Stomach (tissue), 8 donors: ENCODE measurements at regions not wholly inside any gene's neighbourhood (a gene's known extent, or its start where the extent isn't known, plus 50 kb on each side); places are given as distances from the start of the nearest gene placed in this dataset.

ENCODE experiments used
- DNase-seq, 2 donors: peaks; one replicate each; pipeline versions ENCODE4 v3.0.0 to v3.0.0-alpha.2; 2013 to 2019
- H3K27ac ChIP-seq, 5 donors: fragments of 200-600 bp in 4 of 5; sonication (generic) in 4 of 5; one replicate each; pipeline ENCODE4 v1.5.1; 2013 to 2019; ENCODE audit warnings: mild to moderate bottlenecking in 1 of 5, moderate library complexity in 1 of 5
- H3K27me3 ChIP-seq, 3 donors: fragments of 200-600 bp; sonication (generic); one replicate each; pipeline ENCODE4 v1.5.1; 2017 to 2019; ENCODE audit warnings: mixed run types in 1 of 3
- H3K36me3 ChIP-seq, 4 donors: fragments of 200-600 bp; sonication (generic); 1 replicate in 3 of 4; 2 replicates in 1 of 4; pipeline ENCODE4 v1.5.1; 2016 to 2019
- H3K4me1 ChIP-seq, 4 donors: fragments of 200-600 bp; sonication (generic); one replicate each; pipeline ENCODE4 v1.5.1; 2016 to 2019
- H3K4me3 ChIP-seq, 4 donors: fragments of 200-600 bp; sonication (generic) in 3 of 4; one replicate each; pipeline ENCODE4 v1.5.1; 2016 to 2019; ENCODE audit warnings: mild to moderate bottlenecking in 1 of 4
- H3K9me3 ChIP-seq, 4 donors: fragments of 200-600 bp; sonication (generic); one replicate each; pipeline ENCODE4 v1.5.1; 2016 to 2019
- EP300 ChIP-seq: sonication (generic); formaldehyde crosslinking; IDR thresholded peaks from one replicate; pipeline ENCODE4 v1.6.1; 2017; ENCODE audit warnings: antibody characterized with exemption
- POLR2A ChIP-seq, 4 donors: fragments of 450-650 bp; IDR thresholded peaks; one replicate each; pipeline ENCODE4 v1.6.1; 2016; ENCODE audit warnings: antibody characterized with exemption in 4 of 4, control low read depth in 2 of 4, mild to moderate bottlenecking in 1 of 4, moderate library complexity in 1 of 4
- POLR2AphosphoS5 ChIP-seq, 3 donors: sonication (generic); formaldehyde crosslinking; IDR thresholded peaks; one replicate each; pipeline ENCODE4 v1.6.1; 2016; ENCODE audit warnings: antibody characterized with exemption in 3 of 3
- WGBS, 5 donors: extraction: QIAGEN DNeasy Blood & Tissue Kit in 3 of 5; methylation state at CpG; one replicate each; pipeline versions ENCODE4 v1.1.5 to v1.1.7; 2013 to 2018; 5-methylcytosine and 5-hydroxymethylcytosine counted together
- intact Hi-C: fragments of 100-400 bp; cut with DNase I; formaldehyde crosslinking; loops from one replicate; pipeline ENCODE4 v1.15.1; 2023; ENCODE audit warnings: low total_unique reads
- TF ChIP-seq, protein P1 (sequence below), 7 experiments: fragments of 450-650 bp in 4 of 7; fragments of 200-600 bp in 3 of 7; sonication (generic) in 3 of 7; IDR thresholded peaks; one replicate each; pipeline ENCODE4 v1.5.1; 2016 to 2019; ENCODE audit warnings: antibody characterized with exemption in 7 of 7, control low read depth in 2 of 7, mild to moderate bottlenecking in 1 of 7
- donor health status: healthy with polysubstance abuse.
- donor health status: Bipolar disorder and iron deficiency.
- donor health status: healthy.

DNA sequence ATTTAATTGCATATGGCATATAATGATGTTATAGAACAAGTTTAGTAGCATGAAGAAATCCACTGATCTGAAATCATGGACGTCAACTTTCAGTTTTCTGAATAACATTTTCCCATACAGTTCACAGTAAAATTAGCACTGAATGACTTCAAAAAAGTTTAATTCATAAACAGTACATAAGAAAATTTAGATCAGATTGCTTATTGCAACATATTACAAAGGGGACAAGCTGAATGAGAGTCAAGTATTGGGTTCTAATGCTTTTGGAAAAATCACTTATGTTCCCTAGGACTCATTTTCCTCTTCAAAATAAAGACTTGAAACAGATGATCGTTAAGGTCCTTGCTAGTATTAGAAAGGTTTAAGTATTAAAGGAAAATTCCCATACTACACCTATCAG, 898.3 kb upstream of the INTU start:
- H3K9me3 ChIP-seq: no peaks in the 10 kb centered on the region
- H3K36me3 ChIP-seq: no peaks in the 10 kb centered on the region
- no peak for DNase-seq
- TF ChIP-seq POLR2AphosphoS5 (IDR thresholded peaks at IDR 0.05) (no peak), POLR2A (IDR thresholded peaks at IDR 0.05) (no peak), EP300 (no peak)
- TF ChIP-seq, protein P1, sequence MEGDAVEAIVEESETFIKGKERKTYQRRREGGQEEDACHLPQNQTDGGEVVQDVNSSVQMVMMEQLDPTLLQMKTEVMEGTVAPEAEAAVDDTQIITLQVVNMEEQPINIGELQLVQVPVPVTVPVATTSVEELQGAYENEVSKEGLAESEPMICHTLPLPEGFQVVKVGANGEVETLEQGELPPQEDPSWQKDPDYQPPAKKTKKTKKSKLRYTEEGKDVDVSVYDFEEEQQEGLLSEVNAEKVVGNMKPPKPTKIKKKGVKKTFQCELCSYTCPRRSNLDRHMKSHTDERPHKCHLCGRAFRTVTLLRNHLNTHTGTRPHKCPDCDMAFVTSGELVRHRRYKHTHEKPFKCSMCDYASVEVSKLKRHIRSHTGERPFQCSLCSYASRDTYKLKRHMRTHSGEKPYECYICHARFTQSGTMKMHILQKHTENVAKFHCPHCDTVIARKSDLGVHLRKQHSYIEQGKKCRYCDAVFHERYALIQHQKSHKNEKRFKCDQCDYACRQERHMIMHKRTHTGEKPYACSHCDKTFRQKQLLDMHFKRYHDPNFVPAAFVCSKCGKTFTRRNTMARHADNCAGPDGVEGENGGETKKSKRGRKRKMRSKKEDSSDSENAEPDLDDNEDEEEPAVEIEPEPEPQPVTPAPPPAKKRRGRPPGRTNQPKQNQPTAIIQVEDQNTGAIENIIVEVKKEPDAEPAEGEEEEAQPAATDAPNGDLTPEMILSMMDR (IDR thresholded peaks at IDR 0.05): no peak
- H3K27me3 ChIP-seq: no peaks in the 10 kb centered on the region
- no peak overlapping the region for H3K4me3 ChIP-seq
- 32 to 78% (median 60%) methylated on average over 2 of the region's 2 CpGs for WGBS, 5 donors
- intact Hi-C loops: no loop called here
- H3K4me1 ChIP-seq: no peaks in the 10 kb centered on the region
- no peak overlapping the region for H3K27ac ChIP-seq

DNA sequence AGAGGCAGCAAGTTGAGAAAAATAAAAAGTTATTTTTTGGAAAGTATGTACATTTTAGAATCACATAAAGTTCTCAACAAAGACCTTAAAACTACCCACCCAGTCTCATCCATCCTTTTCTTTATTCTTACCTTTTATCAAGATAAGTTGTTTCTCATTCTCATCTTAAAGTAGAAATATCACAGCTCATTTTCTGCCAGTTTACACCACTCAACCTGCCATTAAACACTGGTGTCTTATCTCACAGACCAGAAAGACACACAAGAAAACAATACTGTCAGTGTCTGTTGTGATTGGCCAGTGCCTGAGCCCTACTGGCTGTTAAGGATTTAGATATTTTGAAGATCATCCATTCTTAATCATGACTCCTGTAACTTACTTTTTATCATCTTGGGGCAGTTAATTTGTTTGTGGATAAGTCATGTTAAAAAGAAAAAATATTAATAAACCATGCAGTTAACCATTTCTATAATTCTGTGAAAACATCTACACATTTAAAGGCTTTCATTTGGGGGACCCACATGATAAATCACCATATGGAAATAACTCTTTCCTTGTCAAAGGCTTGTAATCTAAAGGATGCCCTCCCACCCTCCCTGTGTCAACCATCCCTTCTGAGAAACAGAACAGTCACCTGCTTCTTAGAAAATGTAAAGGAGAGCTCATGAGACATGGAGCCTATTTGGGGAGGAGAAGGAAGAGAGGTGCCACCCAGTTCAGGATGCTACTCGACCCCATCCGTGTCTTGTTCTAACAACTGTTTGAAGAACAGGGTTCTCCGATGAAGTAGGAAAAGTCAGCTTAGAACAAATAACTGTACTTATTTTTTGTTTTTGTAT, 897.2 kb upstream of the INTU start:
- TF ChIP-seq EP300 (no peak), POLR2A (IDR thresholded peaks at IDR 0.05) (no peak), POLR2AphosphoS5 (IDR thresholded peaks at IDR 0.05) (no peak)
- TF ChIP-seq, protein P1 (IDR thresholded peaks at IDR 0.05): no peak
- WGBS, 5 donors: 84 to 86% (median 85%) methylated on average over 3 of the region's 3 CpGs

DNA sequence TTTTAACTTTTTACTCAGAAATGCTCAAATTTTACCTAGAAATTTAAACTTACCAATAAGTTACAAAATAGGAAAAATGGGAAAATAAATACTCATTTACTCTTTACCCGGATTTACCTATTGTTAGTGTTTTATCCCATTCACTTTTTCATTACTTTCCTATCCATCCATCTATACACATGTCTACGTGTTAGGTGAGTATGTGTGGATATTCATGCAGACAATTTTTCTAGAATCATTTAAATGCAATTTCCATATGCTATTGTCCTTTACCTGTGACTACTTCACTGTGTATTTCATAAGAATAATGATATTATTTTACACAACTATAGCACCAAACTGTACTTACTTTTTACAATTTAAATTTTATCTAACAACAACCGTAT, 896.6 kb upstream of the INTU start:
- intact Hi-C loops: no loop called here
- H3K27me3 ChIP-seq: no peaks in the 10 kb centered on the region
- H3K36me3 ChIP-seq: no peaks in the 10 kb centered on the region
- H3K4me1 ChIP-seq: no peaks in the 10 kb centered on the region
- no peak for DNase-seq
- TF ChIP-seq POLR2A (IDR thresholded peaks at IDR 0.05) (no peak), EP300 (no peak), POLR2AphosphoS5 (IDR thresholded peaks at IDR 0.05) (no peak)
- TF ChIP-seq, protein P1 (IDR thresholded peaks at IDR 0.05): no peak
- 86 to 91% (median 89%) methylated on average over 3 of the region's 3 CpGs for WGBS, 5 donors
- H3K27ac ChIP-seq: no peak overlapping the region
- no peak overlapping the region for H3K4me3 ChIP-seq
- no peaks in the 10 kb centered on the region for H3K9me3 ChIP-seq

More for the DNA sequence above, 897.2 kb upstream of the INTU start:
- no peaks in the 10 kb centered on the region for H3K9me3 ChIP-seq
- DNase-seq: no peak
- H3K27me3 ChIP-seq: no peaks in the 10 kb centered on the region
- no peak overlapping the region for H3K27ac ChIP-seq
- H3K36me3 ChIP-seq: no peaks in the 10 kb centered on the region
- no peak overlapping the region for H3K4me3 ChIP-seq
- intact Hi-C loops: no loop called here
- no peaks in the 10 kb centered on the region for H3K4me1 ChIP-seq

DNA sequence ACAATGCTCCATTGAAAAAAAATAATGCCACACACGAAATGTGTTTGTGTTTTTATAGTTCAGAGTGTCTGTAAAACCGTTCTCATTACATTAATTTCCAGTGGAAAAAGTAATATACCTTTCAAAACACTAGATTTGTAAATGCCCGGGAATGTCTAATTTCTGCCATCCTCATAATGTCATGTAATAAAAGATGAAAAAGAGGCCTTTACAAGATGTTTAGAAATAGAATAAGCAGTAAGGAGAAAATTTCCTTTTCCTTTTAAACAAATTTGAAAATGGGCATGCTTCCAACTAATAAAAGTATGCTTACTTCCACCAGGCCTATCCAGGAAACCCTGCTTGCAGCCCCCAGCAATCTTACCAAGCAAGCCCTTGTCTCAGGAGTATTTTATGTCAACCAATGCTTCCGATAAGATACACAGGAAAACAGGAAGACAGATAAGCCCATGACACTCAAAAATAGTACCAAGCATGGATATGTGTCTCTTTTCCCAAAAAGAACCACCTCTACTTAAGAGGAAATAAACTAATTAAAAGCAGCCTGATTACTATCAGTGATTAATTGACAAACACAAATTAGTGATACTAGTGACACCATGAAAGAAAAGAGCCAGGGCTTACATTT, 894.7 kb upstream of the INTU start:
- Histone ChIP-seq H3K9me3 (no peaks in the 10 kb centered on the region), H3K4me1 (no peaks in the 10 kb centered on the region), H3K27ac (no peak overlapping the region), H3K4me3 (no peak overlapping the region), H3K36me3 (no peaks in the 10 kb centered on the region), H3K27me3 (no peaks in the 10 kb centered on the region)
- intact Hi-C loops: no loop called here
- no peak for DNase-seq
- no peak for TF ChIP-seq EP300
- TF ChIP-seq, protein P1 (IDR thresholded peaks at IDR 0.05): no peak
- no peak for TF ChIP-seq POLR2A (IDR thresholded peaks at IDR 0.05)
- no peak for TF ChIP-seq POLR2AphosphoS5 (IDR thresholded peaks at IDR 0.05)
- 48 to 62% (median 50%) methylated on average over 4 of the region's 4 CpGs for WGBS, 5 donors
